GM10266 (cell line): ENCODE measurements at regions not wholly inside any gene's neighbourhood (a gene's known extent, or its start where the extent isn't known, plus 50 kb on each side); places are given as distances from the start of the nearest gene placed in this dataset.

Source experiments
- DNase-seq: peaks from one replicate; pipeline ENCODE4 v3.0.0; 2012; ENCODE audit errors: extremely low spot score
- TF ChIP-seq, protein P1 (sequence below): IDR thresholded peaks from 2 replicates; pipeline ENCODE4 v1.5.1; 2012; ENCODE audit warnings: mild to moderate bottlenecking, low read depth; ENCODE audit not compliant: control insufficient read depth, insufficient read depth; ENCODE audit errors: missing control alignments

DNA sequence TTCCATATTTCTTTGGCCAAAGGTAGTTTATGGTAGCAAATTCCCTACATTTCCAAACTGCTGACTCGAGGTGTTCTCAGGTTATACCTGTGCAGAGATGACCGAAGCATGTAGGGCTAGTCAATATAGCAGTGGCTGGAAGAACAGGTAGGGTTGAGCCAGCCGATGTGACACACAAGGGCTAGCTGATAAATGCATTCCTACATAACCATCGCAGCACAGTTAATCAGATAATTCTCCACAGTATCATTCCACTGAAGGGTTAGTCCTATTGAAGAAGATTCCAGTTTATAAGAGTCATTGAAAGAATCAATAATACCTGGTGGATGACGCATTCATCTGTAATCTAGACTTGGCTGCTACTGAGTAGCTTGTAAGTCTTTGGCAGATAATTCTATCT is 220.0 kb downstream of the KIF20B start:
- DNase-seq: no peak
- TF ChIP-seq, protein P1, sequence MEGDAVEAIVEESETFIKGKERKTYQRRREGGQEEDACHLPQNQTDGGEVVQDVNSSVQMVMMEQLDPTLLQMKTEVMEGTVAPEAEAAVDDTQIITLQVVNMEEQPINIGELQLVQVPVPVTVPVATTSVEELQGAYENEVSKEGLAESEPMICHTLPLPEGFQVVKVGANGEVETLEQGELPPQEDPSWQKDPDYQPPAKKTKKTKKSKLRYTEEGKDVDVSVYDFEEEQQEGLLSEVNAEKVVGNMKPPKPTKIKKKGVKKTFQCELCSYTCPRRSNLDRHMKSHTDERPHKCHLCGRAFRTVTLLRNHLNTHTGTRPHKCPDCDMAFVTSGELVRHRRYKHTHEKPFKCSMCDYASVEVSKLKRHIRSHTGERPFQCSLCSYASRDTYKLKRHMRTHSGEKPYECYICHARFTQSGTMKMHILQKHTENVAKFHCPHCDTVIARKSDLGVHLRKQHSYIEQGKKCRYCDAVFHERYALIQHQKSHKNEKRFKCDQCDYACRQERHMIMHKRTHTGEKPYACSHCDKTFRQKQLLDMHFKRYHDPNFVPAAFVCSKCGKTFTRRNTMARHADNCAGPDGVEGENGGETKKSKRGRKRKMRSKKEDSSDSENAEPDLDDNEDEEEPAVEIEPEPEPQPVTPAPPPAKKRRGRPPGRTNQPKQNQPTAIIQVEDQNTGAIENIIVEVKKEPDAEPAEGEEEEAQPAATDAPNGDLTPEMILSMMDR: no peak

DNA sequence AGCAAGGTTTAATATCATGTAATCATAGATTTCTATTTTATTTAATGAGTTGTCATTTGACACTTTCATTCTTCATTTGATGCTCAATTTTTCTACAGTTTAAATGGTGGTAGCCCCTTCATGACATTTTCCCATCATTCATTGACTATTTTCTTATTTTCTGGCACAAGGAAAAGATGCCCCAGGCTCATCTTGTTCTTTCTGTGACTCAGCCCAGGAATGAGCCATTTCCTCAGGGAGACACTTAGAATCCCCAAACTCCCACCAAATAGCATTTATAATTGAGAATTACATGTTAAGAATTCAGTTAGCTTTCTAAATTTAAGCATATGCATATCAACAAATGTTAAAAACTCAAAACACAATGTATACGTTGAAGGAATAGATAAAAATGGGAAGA is 222.3 kb downstream of the KIF20B start:
- DNase-seq: no peak
- TF ChIP-seq, protein P1: no peak

DNA sequence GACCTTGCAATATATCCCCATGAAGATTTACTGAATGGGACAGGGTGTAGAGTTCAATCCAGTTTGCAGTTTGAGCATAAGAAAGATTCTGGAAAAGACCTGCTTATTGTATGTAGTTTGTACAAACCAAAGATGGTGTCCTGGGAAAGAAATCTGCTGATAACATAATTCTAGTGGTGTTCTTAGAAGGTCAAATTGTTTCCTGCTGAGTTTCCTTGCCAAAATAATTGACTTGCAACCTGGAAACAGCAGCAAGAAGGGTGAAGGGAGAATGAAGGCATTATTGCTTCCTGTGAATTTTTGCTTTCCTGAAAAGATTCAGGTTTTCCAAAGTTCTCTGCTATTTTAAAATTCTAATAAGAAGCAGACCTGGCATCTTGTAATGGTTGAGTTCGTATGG is 222.9 kb downstream of the KIF20B start:
- TF ChIP-seq, protein P1: no peak
- DNase-seq: no peak

DNA sequence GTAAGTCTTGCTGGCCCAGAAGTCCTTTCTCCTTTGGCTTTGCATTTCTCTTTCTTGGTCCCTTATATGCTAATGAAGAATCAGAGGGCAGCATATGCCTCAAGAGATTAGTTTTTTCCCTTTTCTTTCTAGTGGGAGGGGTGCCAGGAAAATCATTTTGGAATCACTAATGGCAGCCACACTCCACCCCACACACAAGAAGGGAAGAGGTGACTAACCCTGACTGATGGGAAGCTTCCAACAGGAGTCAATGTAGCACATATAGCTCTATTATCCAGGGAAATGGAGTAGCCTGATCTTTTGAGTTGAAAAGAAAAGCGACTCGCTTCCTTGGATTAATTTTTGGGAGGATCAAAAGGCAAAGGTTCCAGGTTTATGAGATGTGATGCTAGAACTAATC is 225.3 kb downstream of the KIF20B start:
- TF ChIP-seq, protein P1: no peak
- no peak for DNase-seq

DNA sequence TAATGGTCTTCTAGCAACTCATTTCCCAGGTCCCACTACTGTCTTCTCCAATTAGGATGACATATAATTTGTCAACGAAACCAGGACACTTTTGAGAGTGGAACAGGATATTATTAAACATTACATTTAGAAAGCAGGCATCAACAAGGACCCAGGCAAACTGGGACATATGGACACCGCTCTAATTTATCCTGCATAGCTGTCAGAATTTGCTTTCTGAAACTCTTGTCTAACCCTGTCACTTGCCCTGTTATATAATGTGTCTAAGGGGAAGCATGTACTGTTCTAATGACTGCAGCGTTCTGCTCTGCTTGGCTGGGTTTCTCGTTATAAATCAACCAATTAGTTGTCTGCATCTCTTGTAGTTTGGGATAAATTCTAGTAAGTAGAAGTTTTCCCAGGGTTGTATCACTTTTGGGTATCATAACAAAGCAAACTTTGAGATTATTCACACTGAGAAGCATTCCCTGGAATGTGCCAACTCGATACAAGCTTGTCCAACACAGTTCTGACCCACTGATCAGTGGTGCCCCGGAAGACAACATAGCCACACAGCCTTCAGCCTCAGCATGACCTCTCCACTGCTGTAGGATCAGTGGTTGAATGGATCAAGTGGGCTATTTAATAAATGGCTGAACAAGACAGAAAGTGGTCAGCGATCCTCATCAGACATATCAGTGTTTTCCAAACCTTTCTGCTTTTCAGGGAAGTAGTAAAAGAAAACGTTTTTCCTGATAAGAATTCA is 228.1 kb downstream of the KIF20B start:
- TF ChIP-seq, protein P1: no peak
- no peak for DNase-seq

DNA sequence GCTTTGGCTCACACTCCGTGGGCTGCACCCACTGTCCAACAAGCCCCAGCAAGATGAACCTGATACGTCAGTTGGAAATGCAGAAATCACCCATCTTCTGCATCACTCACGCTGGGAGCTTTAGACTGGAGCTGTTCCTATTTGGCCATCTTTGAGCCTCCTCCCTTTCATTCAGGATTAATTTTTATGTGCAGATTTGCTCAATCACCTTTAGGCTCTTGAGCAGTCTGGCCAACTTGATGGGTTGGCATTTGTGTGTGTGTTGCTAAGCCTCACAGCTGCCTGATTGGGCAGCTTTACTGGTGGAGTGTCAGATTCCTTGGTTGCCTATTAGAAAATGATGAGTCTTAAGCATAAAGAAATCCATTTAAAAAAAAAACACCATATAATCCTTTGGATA is 236.1 kb downstream of the KIF20B start:
- no peak for DNase-seq
- TF ChIP-seq, protein P1: no peak

DNA sequence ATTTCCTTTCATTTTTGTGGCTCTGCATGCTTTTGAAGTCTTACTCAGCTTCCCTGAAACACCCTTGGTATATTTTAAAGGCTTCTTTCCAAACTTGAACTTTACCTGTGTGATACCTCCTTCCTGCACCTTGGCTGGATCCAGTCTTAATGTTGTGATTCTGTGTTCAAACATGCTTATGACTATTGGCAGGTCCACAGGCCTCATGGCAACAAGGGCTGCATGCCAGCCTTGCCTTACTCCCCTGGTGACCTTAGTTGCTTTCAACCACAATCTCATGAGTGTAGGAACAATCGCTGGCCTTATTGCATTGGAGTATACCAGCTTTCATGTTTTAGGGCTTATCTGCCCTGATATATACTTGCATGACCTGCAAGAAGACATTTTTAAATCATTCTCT is 238.7 kb downstream of the KIF20B start:
- TF ChIP-seq, protein P1: no peak
- no peak for DNase-seq
